NCI-H2081 treated with DMSO at 0.1 percent for 48 hours (cell line): ENCODE measurements at regions not wholly inside any gene's neighbourhood (a gene's known extent, or its start where the extent isn't known, plus 50 kb on each side); places are given as distances from the start of the nearest gene placed in this dataset.
"Not testable (repeated sequence)": the region's sequence is repeated elsewhere in the genome, so short reads cannot be mapped to it uniquely, and the experiment has no call there.

Experiments used
- DNase-seq: peaks from one replicate; lab custom pipeline; 2025; lab: John Stamatoyannopoulos, UW

- no peak for DNase-seq
Measured at GRCh38 chr4:38279650-38280322, 319.6 kb downstream of the PTTG2 start.

DNA sequence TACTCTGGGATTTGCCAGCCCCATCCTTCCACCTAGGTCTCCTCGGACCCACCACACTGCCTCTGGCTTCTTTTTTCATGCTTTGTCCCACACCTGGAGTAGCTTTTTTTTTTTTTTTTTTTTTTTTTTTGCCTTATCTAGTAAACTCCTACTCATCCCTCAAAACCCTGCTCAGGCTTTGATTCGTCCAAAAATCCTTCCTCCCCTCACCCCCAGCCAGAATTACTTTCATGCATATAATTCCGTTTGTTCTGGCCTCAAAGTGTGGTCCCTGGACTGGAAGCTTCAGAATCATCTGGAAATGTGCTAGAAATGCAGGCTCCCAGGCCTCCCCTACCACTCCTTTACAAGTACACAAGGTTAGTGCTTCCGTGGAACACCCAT lies 320.1 kb downstream of the PTTG2 start:
- DNase-seq = no peak

DNA sequence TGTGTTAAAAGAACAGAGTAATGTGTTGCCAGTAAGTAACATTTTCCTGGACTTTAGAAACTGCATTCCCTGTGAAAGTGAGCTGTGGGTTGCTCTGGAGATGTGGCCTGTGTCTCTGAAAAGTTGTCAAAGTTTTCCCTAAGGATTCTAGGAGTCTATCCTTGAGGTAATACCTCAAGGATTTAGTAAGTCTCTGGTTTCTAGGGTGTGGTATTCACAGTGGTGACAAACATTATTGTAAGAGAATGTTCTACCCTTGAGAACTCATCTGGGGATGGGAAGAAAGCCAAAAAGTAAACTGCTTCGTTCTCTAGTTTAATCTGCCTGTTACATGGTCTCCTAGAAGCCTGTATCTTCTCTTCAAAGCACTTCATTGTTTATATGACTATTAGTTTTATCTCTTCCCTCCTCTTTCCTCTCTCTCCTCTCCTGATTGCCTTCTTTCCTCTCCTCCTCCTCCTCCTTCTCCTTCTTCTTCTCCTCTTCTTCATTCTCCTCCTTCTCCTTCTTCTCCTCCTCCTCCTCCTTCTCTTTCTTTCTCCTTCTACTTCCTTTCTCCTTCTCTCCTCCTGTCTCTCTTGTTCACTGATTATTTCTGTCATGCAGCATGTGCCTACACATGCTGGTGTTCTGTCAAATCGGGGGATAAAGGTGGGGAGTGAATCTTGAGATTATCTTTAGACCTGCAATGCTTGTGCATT lies 321.3 kb downstream of the PTTG2 start:
- DNase-seq = no peak

GRCh38 chr4:38283724-38284123 lies 323.5 kb downstream of the PTTG2 start:
- DNase-seq = no peak

DNA sequence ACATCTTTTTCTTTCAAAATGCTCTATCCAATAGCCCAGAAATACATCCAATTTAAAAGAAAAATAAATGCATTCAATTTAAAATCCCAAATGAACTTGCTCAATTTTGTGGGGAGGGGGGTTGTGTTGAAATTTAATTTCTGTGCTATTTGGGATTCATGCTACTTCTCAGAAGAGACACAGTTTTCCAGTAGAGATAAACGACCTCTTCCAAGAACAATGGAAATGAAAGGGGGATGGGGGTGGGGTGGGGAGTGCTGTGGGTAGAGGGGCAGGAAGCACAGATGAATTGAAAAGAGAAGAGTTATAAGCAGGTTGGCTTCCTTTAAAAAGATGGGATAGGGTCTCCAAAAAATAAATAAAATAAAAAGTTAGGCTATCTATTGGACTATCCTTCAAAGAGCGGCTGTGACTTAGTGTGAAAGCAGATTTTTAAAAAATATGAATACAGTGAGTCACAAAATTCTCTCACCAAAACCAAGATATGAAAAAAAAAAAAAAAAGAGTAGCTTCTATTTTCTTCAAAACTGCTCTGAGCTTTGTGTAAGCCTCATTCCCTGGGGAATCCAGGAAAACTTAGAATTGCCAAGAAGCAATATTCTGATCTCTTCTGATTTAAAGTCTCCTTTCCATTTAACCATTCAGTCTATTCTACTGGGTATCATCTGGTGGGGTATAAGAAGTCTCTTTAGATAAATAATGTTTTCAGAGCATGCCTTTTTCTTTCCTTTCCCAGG lies 324.3 kb downstream of the PTTG2 start:
- no peak for DNase-seq

DNA sequence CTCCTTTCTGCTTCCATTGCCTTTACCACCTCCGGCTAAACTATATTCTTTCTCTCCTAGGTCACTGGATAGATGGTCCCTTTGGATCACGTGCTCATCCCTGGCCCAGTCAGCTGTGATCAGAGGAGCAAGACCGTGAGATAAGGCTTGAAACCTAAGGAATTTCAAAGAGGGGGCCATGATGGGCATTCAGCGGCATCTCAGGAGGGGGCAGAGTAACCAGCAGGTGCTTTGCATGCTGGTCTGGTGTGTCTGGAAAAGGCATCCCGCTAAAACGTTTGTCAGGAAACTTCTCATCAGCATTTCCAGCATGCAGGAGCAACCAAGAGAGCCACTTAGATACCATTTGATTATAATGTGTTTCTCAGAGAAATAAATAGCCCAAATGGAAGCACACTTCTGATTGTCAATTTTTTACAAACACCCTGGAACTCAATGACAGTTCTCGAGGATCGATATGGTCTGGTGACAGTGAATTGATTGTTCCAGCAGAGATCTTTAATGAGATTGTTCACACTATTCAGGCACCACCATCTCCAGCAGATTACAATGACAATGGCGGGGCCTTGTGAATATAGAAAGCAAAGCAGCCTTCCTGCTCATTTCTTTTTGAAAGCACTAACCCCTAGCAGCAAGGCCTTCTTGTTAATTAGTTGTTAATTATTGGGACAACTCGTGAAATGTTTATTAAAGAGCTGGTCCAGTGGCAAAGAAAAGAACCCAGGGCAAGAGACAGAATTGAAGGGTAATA lies 327.1 kb downstream of the PTTG2 start:
- DNase-seq = no peak

- no peak for DNase-seq
Measured at GRCh38 chr4:38289553-38289952, 329.4 kb downstream of the PTTG2 start.

- DNase-seq = no peak
Measured at GRCh38 chr4:38290366-38290765, 330.2 kb downstream of the PTTG2 start.

DNA sequence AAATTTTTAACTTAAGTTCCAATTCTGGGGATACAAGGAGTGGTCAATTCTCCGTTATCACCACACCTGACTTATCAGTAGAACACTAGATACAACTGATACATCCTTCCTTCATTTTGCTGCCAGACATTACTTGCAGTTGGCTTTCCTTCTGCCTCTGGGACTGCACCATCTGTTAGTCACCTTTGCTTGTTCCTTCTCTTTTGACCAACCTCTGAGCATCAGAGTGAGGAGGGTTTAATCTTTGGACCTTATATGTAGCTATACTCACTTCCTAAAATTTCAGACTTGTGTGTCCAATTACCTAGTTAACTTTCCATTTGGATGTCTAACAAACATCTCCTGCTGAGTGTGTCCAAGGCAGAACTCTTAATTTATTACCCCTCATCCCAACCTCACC lies 330.7 kb downstream of the PTTG2 start:
- DNase-seq = no peak

- no peak for DNase-seq
Measured at GRCh38 chr4:38292529-38292928, 332.3 kb downstream of the PTTG2 start.

DNA sequence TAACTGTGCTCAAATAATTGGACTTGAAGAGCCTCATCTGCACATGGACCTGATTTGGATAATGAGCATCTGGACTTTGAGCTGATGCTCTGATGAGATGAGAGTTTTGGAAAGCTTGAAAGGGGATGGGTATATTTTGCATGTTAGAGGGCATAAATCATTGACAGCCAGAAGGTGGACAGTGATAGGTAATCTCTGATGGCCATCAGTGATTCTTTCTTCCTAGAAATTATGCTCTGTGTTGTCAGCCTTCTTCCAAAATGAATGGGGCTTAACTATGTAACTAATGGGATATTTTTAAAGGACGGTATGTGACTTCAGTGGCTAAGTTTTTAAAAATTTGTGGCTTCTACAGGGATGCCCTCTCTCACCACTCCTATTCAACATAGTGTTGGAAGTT lies 334.0 kb downstream of the PTTG2 start:
- DNase-seq = no peak

- no peak for DNase-seq
Measured at GRCh38 chr4:38297061-38297460, 336.9 kb downstream of the PTTG2 start.

DNA sequence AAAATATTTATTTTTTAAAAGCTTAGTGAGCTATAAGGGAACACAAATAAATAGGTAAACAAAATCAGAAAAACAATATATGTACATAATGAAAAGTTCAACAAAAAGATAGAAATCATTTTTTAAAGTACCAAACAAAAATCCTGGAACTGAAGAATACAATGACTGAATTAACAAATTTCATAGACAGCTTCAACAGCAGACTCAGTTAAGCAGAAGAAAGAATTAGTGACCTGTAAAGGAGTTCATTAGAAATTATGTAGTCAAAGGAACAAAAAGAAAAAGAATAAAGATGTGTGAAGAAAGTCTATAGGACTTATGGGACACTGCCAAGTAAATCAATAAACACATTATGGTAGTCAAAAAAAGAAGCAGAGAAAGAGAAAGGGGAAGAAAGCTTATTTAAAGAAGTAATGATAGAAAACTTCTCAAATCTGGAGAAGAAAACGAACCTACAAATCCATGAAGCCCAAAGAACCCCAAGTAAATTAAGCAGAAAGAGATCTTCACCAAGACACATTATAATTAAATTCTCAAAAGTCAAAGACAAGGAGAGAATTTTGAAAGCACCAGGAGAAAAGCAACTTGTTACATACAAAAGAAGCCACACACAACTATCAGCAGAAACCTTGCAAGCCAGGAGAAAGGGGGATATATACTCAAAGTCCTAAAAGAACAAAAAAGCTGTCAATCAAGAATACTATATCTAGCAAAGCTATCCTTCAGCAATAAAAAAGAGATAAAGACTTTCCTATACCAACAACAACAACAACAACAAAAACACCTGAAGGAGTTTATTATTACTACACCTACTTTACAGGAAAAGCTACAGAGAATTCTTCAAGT lies 338.9 kb downstream of the PTTG2 start:
- no peak for DNase-seq

DNA sequence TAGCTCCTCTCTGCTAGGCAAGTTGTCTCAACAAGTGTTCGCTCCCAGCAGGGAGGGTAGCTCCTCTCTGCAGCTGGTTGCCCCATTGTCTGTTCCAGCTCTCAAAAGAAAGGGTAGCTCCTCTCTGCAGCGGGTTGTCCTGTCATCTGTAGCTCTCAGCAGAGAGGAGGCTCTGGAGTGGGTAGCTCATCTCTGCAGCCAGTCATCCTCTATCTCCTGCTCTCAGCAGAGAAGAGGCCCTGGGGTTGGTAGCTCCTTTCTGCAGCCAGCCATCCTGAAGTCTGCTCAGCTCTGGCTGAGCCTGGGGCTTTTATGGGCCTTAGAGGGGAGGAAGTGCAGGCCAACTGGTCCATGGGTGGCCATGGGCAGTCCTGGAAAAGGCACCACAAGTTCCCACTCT lies 342.7 kb downstream of the PTTG2 start:
- no peak for DNase-seq

- not testable (repeated sequence) for DNase-seq
Measured at GRCh38 chr4:38304460-38304859, 344.3 kb downstream of the PTTG2 start.

- no peak for DNase-seq
Measured at GRCh38 chr4:38306482-38307071, 346.4 kb downstream of the PTTG2 start.

- no peak for DNase-seq
Measured at GRCh38 chr4:38308728-38309311, 348.6 kb downstream of the PTTG2 start.

- DNase-seq = no peak
Measured at GRCh38 chr4:38309471-38309870, 349.3 kb downstream of the PTTG2 start.

DNA sequence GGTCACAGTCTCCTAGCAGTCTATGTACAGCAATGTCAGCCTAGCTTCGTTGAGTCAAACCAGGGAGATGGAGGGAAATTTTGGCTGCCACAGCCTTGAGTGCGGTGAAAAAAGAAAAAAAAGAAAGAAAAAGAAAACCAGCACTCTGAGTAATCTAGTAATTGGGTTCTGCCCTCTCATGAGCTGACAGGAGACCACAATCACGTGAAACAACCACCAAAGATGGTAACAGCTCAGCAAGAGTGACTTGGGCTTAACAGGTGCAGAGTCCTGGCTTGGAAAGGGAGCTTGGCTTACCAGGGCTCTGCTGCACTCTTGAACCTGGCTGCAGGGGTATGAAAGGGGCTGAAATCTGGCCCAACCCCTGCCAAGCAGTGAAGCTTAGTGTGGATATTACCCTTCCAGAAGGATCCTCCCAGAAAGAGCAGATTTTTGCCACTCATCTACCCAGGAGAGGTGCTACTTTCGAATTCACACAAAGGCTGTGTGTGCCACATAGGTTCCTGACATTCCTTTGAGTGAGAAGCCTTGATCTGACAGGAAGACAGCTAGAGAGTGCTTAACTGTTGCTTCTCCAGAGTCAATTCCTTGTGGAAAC lies 350.3 kb downstream of the PTTG2 start:
- DNase-seq = no peak

DNA sequence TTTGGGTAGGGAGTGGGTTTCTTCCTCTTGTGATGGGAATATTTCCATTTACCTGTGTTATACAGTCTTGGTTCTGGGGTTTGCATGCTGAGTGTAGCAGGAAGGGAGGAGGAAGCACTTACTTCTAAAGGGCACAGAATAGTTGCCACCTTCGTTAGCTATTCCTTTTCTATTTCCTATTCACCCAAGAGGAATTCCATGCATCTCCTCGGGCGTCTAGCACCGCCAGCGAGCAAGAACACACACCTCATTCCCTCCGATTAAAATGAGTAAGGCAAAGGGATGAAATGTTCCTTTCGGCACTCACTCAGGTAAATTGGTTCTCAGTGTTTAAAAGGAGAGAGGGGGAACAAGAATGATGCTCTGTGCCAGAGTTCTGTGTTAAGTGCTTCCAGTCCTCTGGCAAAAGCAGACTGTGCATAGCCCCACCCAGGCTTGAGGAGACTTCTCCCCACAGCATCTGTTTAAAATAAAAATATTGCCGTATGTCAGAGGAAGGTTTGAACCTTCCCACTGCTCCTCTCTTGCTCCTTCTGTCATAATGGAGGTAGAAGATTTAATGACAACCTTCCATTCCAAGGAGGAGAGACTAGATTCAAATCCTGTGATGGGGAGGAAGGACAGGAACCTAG lies 351.4 kb downstream of the PTTG2 start:
- DNase-seq = no peak
